ENCODE measurements at regions not wholly inside any gene's neighbourhood (a gene's known extent, or its start where the extent isn't known, plus 50 kb on each side); places are given as distances from the start of the nearest gene placed in this dataset.

DNA sequence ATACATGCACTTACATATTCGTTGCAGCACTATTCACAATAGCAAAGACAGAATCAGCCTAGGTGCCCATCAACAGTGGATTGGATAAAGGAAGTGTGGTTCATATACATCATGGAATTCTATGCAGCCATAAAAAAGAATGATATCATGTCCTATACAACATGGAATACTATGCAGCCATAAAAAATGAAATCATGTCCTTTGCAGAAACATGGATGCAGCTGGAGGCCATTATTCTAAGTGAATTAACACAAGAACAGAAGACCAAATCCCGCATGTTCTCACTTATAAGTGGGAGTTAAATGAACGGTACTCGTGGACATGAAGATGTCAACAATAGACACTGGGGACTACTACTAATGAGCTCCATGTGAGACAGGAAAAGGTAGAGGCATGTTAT lies 288.1 kb upstream of the TFPI start:
- Histone ChIP-seq H3K4me3 (ENCODE audit: low read depth, low read length) (no peak overlapping the region), H3K4me1 (ENCODE audit: control insufficient read depth, insufficient read depth, low read length) (no peaks in the 10 kb centered on the region), H3K27me3 (ENCODE audit: control insufficient read depth, insufficient read depth, low read length) (no peaks in the 10 kb centered on the region), H3K27ac (ENCODE audit: low read depth, low read length) (no peak overlapping the region), H3K9ac (ENCODE audit: low read depth, low read length) (no peak overlapping the region), H3K9me3 (ENCODE audit: control insufficient read depth, insufficient read depth, low read length) (no peaks in the 10 kb centered on the region), H3K36me3 (ENCODE audit: control insufficient read depth, insufficient read depth, low read length) (no peaks in the 10 kb centered on the region)

DNA sequence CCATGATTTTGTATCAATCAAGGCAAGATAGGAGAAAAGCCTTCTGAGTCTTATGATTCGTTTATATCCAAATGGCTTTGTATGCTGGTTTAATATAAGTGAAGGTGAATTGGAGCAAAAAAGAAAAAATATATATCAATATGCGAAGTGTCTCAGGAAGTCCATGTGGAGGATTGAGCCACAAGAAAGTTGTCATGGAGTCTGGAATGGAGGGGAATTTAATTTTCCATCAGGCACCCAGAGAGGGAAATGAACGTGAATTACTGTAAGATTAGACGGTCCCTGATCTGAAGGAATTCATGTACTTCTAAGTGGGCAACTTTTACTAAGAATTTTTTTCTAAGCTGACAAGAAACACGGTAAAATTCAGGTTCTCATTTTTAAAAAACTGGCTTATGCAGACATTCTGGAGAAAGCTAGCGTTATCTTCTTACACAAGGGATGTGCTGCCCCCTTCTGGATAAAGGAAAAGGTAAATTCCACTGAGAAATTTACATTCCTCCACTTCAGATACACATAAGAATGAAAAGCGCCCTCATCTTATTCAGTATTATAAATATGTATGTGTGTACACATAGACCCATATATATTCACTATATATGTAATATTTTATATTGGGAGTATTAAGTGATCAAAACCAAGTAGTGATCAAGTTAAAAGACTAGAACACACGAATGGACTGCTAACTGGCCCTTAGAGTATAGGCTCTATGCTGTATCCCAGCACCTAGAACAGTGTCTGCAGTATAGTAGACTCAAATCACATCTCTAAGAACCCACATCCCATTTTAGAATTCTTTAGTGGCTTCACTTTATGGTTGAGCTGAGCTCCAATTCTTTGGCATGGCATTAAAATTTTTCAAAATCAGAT lies 289.0 kb upstream of the TFPI start:
- H3K36me3 ChIP-seq (ENCODE audit: control insufficient read depth, insufficient read depth, low read length) = no peaks in the 10 kb centered on the region
- no peak overlapping the region for H3K27ac ChIP-seq (ENCODE audit: low read depth, low read length)
- H3K27me3 ChIP-seq (ENCODE audit: control insufficient read depth, insufficient read depth, low read length) = no peaks in the 10 kb centered on the region
- no peaks in the 10 kb centered on the region for H3K9me3 ChIP-seq (ENCODE audit: control insufficient read depth, insufficient read depth, low read length)
- H3K9ac ChIP-seq (ENCODE audit: low read depth, low read length) = no peak overlapping the region
- no peak overlapping the region for H3K4me3 ChIP-seq (ENCODE audit: low read depth, low read length)
- no peaks in the 10 kb centered on the region for H3K4me1 ChIP-seq (ENCODE audit: control insufficient read depth, insufficient read depth, low read length)

DNA sequence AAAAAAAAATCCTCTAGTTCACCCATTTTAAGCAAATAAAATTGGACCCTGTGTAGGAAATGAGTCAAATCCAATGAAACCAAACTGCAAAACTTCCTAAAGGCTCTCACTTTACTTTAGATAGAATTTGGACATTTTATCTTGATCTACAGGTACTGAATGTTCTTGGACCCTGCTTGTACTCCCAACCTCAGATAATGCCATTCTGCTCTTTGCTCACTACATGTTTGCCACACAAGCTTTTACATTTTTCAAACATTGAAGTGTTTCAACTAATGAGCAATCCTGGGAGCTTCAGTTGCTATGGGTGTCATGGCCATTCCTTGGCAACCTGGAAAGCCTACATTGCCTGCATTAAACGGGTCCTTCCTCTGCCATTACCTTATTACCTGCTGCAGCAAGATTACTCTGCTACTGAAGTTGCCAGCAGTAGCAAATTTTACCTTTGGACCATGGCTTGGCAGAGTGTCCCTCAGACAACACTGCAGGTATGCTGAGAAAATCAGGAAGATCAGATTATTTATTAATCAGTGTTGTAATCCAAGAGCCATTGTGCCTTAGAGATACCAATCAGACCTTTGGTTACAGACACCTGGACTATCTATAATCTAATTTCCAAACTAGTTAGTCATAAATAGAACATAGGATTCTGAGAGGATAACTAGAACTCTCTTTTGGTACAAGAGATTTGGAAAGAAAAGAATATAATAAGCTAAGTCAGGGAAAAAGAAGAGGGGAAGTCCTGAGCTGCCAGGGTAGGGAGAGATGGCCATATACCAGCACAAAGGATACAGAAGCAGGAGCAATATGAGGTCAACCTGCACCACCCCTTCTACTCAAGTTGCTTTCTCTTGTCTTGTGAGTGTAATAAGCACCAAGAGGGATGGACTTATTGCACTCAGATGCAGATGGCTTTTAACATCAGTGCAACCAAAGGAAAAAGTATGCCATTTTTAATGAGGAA lies 293.3 kb upstream of the TFPI start:
- no peak overlapping the region for H3K9ac ChIP-seq (ENCODE audit: low read depth, low read length)
- H3K27me3 ChIP-seq (ENCODE audit: control insufficient read depth, insufficient read depth, low read length) = no peaks in the 10 kb centered on the region
- H3K4me1 ChIP-seq (ENCODE audit: control insufficient read depth, insufficient read depth, low read length) = no peaks in the 10 kb centered on the region
- no peaks in the 10 kb centered on the region for H3K36me3 ChIP-seq (ENCODE audit: control insufficient read depth, insufficient read depth, low read length)
- no peak overlapping the region for H3K27ac ChIP-seq (ENCODE audit: low read depth, low read length)
- no peak overlapping the region for H3K4me3 ChIP-seq (ENCODE audit: low read depth, low read length)
- H3K9me3 ChIP-seq (ENCODE audit: control insufficient read depth, insufficient read depth, low read length) = no peaks in the 10 kb centered on the region

DNA sequence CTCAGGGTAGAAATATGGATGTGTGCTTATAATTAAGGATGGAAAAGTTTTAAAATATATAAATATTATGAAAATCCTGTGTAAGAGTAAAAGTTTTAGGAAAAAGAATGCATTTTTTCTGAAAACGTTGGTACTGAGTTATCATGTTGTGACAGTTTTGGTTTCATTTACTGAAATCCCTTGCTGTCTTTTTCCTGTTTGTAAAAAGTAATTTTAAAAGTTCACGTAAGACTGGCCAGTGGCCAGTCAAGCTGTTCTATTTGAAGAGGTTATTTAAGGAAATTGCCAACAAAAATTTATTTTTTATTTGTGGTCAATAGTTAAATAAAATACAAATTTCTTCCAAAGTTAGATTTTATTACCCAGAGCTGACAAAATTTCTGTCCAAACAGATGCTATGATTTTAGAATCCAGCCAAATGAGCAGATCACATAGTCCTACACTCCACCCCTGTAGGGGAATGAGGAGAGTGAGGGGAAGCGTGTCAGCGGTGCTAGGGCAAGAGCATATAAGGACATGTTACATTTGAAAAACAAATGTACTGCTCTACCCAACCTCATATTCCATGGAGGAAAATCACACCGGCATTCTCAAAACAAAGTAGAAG lies 297.8 kb upstream of the TFPI start:
- no peak overlapping the region for H3K27ac ChIP-seq (ENCODE audit: low read depth, low read length)
- no peaks in the 10 kb centered on the region for H3K9me3 ChIP-seq (ENCODE audit: control insufficient read depth, insufficient read depth, low read length)
- H3K4me1 ChIP-seq (ENCODE audit: control insufficient read depth, insufficient read depth, low read length) = no peaks in the 10 kb centered on the region
- no peaks in the 10 kb centered on the region for H3K36me3 ChIP-seq (ENCODE audit: control insufficient read depth, insufficient read depth, low read length)
- no peaks in the 10 kb centered on the region for H3K27me3 ChIP-seq (ENCODE audit: control insufficient read depth, insufficient read depth, low read length)
- H3K9ac ChIP-seq (ENCODE audit: low read depth, low read length) = no peak overlapping the region
- H3K4me3 ChIP-seq (ENCODE audit: low read depth, low read length) = no peak overlapping the region

DNA sequence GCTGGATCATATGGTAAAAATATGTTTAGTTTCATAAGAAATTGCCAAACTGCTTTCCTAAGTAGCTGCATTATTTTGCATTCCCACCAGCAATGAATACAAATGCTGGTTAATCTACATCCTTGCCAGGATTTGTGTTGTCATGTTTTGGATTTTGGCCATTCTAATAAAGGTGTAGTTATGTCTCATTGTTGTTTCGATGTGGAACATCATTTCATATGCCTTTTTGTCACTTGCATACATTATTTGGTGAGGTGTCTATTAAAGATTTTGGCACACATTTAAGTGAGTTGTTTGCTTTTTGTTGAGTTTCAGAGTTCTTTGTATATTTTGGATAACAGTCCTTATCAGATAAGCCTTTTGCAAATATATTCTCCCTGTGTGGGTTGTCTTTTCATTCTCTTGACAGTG lies 299.2 kb upstream of the TFPI start:
- Histone ChIP-seq H3K9me3 (ENCODE audit: control insufficient read depth, insufficient read depth, low read length) (no peaks in the 10 kb centered on the region), H3K9ac (ENCODE audit: low read depth, low read length) (no peak overlapping the region), H3K36me3 (ENCODE audit: control insufficient read depth, insufficient read depth, low read length) (no peaks in the 10 kb centered on the region), H3K4me1 (ENCODE audit: control insufficient read depth, insufficient read depth, low read length) (no peaks in the 10 kb centered on the region), H3K4me3 (ENCODE audit: low read depth, low read length) (no peak overlapping the region), H3K27me3 (ENCODE audit: control insufficient read depth, insufficient read depth, low read length) (no peaks in the 10 kb centered on the region), H3K27ac (ENCODE audit: low read depth, low read length) (no peak overlapping the region)

DNA sequence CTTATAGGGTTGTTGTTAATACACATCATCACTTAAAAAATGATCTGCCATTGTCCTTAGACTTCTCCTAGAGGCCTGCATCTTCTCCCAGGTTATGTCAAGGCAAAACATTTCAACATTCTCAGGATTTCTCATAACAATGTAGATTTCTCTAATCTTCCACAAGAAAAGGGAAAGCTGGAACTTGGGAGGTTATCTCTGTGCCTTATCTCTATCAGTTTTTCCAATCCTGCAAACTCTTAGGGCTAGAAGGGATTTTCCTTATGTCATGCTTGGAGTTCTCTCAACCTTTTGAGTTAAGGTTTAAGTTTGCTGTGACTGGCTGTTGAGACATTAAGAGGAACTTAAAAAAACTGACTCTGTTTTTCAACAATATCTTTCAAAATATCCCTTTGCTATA lies 300.6 kb upstream of the TFPI start:
- no peaks in the 10 kb centered on the region for H3K9me3 ChIP-seq (ENCODE audit: control insufficient read depth, insufficient read depth, low read length)
- no peaks in the 10 kb centered on the region for H3K4me1 ChIP-seq (ENCODE audit: control insufficient read depth, insufficient read depth, low read length)
- H3K27ac ChIP-seq (ENCODE audit: low read depth, low read length) = no peak overlapping the region
- no peaks in the 10 kb centered on the region for H3K27me3 ChIP-seq (ENCODE audit: control insufficient read depth, insufficient read depth, low read length)
- no peak overlapping the region for H3K9ac ChIP-seq (ENCODE audit: low read depth, low read length)
- H3K36me3 ChIP-seq (ENCODE audit: control insufficient read depth, insufficient read depth, low read length) = no peaks in the 10 kb centered on the region
- no peak overlapping the region for H3K4me3 ChIP-seq (ENCODE audit: low read depth, low read length)

DNA sequence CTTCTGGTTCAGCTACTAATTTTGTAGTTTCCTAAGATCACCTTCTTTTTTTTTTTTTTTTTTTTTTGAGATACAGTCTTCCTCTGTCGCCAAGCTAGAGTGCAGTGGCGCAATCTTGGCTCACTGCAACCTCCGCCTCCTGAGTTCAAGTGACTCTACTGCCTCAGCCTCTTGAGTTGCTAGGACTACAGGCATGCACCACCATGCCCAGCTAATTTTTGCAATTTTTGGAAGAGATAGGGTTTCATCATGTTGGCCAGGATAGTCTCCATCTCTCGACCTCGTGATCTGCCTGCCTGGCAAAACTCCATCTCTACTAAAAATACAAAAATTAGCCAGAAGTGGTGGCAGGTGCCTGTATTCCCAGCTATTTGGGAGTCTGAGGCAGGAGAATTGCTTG lies 301.5 kb upstream of the TFPI start:
- no peaks in the 10 kb centered on the region for H3K9me3 ChIP-seq (ENCODE audit: control insufficient read depth, insufficient read depth, low read length)
- no peak overlapping the region for H3K4me3 ChIP-seq (ENCODE audit: low read depth, low read length)
- H3K9ac ChIP-seq (ENCODE audit: low read depth, low read length) = no peak overlapping the region
- no peak overlapping the region for H3K27ac ChIP-seq (ENCODE audit: low read depth, low read length)
- H3K4me1 ChIP-seq (ENCODE audit: control insufficient read depth, insufficient read depth, low read length) = no peaks in the 10 kb centered on the region
- H3K36me3 ChIP-seq (ENCODE audit: control insufficient read depth, insufficient read depth, low read length) = no peaks in the 10 kb centered on the region
- no peaks in the 10 kb centered on the region for H3K27me3 ChIP-seq (ENCODE audit: control insufficient read depth, insufficient read depth, low read length)

DNA sequence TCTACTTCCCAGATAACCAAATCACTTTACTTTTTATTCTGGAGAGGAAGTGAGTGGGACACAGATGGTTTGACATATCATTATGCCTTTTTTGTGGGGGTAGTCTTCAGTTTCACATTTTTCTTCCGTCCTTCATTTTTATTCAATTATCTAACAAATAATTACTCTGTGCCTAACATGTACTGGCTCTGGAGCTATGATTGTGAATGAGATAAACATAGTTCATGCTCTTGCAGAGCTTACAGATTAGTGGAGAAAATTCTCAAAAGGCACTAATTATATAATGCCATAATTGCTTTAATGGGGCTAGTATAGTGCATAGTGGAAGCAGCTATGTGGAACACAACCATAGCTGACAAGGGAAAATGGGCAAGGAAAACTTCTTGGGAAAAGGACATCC lies 303.6 kb upstream of the TFPI start:
- Histone ChIP-seq H3K27ac (ENCODE audit: low read depth, low read length) (no peak overlapping the region), H3K4me1 (ENCODE audit: control insufficient read depth, insufficient read depth, low read length) (no peaks in the 10 kb centered on the region), H3K9me3 (ENCODE audit: control insufficient read depth, insufficient read depth, low read length) (no peaks in the 10 kb centered on the region), H3K36me3 (ENCODE audit: control insufficient read depth, insufficient read depth, low read length) (no peaks in the 10 kb centered on the region), H3K9ac (ENCODE audit: low read depth, low read length) (no peak overlapping the region), H3K27me3 (ENCODE audit: control insufficient read depth, insufficient read depth, low read length) (no peaks in the 10 kb centered on the region), H3K4me3 (ENCODE audit: low read depth, low read length) (no peak overlapping the region)

DNA sequence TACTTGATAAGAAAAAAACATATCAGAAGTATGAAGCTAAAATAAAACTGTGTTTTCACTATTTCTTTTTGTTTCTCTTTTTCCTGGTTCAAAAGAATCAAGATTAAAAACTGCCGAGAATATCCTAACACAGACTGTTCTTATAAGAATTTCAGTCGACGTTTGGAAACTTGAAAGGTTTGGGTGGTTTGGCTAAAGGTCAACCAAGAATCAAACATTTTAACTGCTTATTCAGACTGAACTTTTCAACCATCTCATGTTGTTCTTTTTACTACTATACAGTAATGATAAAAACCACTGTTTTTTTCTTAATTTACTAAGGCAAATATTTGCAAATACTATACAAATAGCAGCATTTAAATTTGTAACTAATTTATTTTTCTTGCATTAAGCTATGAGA lies 308.5 kb upstream of the TFPI start:
- no peak overlapping the region for H3K4me3 ChIP-seq (ENCODE audit: low read depth, low read length)
- H3K9ac ChIP-seq (ENCODE audit: low read depth, low read length) = no peak overlapping the region
- no peaks in the 10 kb centered on the region for H3K9me3 ChIP-seq (ENCODE audit: control insufficient read depth, insufficient read depth, low read length)
- no peak overlapping the region for H3K27ac ChIP-seq (ENCODE audit: low read depth, low read length)
- no peaks in the 10 kb centered on the region for H3K27me3 ChIP-seq (ENCODE audit: control insufficient read depth, insufficient read depth, low read length)
- H3K36me3 ChIP-seq (ENCODE audit: control insufficient read depth, insufficient read depth, low read length) = no peaks in the 10 kb centered on the region
- no peaks in the 10 kb centered on the region for H3K4me1 ChIP-seq (ENCODE audit: control insufficient read depth, insufficient read depth, low read length)

DNA sequence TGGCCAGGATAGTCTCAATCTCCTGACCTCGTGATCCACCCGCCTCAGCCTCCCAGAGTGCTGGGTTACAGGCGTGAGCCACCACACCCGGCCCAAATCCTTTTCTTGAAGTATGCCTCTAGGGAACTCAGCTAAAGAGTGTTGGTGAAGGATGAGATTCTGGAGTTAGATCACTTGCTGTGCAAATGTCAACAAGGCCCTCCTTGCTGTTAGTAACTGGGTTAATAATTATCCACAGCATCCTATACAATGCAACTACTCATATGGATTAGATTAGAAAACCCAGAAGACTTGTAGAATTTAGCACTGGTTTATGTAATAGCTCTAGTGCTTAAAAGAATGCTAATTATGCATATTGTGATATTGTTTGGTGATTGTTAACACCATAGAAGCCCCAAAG lies 310.8 kb upstream of the TFPI start:
- H3K36me3 ChIP-seq (ENCODE audit: control insufficient read depth, insufficient read depth, low read length) = no peaks in the 10 kb centered on the region
- no peaks in the 10 kb centered on the region for H3K9me3 ChIP-seq (ENCODE audit: control insufficient read depth, insufficient read depth, low read length)
- H3K4me1 ChIP-seq (ENCODE audit: control insufficient read depth, insufficient read depth, low read length) = no peaks in the 10 kb centered on the region
- no peak overlapping the region for H3K9ac ChIP-seq (ENCODE audit: low read depth, low read length)
- H3K27me3 ChIP-seq (ENCODE audit: control insufficient read depth, insufficient read depth, low read length) = no peaks in the 10 kb centered on the region
- H3K27ac ChIP-seq (ENCODE audit: low read depth, low read length) = no peak overlapping the region
- H3K4me3 ChIP-seq (ENCODE audit: low read depth, low read length) = no peak overlapping the region

DNA sequence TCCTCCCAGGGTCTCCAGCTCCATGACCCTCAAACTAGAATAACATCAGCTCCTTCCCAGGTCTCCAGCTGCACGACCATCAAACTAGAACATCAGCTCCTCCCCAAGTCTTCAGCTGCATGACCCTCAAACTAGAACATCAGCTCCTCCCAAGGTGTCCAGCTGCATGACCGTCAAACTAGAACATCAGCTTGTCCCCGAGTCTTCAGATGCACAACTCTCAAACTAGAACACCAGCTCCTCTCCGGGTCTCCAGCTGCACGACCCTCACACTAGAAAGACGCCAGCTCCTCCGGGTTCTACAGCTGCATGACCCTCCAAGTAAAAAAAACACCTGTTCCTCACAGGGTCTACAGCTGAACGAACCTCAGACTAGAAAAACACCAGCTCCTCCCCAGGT lies 312.9 kb upstream of the TFPI start:
- H3K27ac ChIP-seq (ENCODE audit: low read depth, low read length) = no peak overlapping the region
- H3K4me3 ChIP-seq (ENCODE audit: low read depth, low read length) = no peak overlapping the region
- H3K9me3 ChIP-seq (ENCODE audit: control insufficient read depth, insufficient read depth, low read length) = no peaks in the 10 kb centered on the region
- H3K9ac ChIP-seq (ENCODE audit: low read depth, low read length) = no peak overlapping the region
- no peaks in the 10 kb centered on the region for H3K4me1 ChIP-seq (ENCODE audit: control insufficient read depth, insufficient read depth, low read length)
- no peaks in the 10 kb centered on the region for H3K36me3 ChIP-seq (ENCODE audit: control insufficient read depth, insufficient read depth, low read length)
- H3K27me3 ChIP-seq (ENCODE audit: control insufficient read depth, insufficient read depth, low read length) = no peaks in the 10 kb centered on the region
